ENCODE measurements at regions not wholly inside any gene's neighbourhood (a gene's known extent, or its start where the extent isn't known, plus 50 kb on each side); places are given as distances from the start of the nearest gene placed in this dataset.

GRCh38 chr10:120161111-120161510 lies 268.6 kb downstream of the SEC23IP start:
- Histone ChIP-seq H3K9ac (ENCODE audit: insufficient read depth in 1 of 2, low read depth in 2 of 2, low read length in 2 of 2) (no peak overlapping the region), H3K27me3 (ENCODE audit: control insufficient read depth in 2 of 2, insufficient read depth in 2 of 2, low read length in 2 of 2) (no peaks in the 10 kb centered on the region), H3K4me1 (replicated peaks in 1 of 2; ENCODE audit: control insufficient read depth in 2 of 2, insufficient read depth in 2 of 2, low read length in 2 of 2) (no peaks in the 10 kb centered on the region), H3K27ac (ENCODE audit: extremely low read depth, low read depth, low read length) (no peak overlapping the region), H3K4me2 (ENCODE audit: insufficient read depth, low read length) (no peak overlapping the region), H3K9me1 (ENCODE audit: control insufficient read depth, insufficient read depth, low read length) (no peaks in the 10 kb centered on the region), H3K79me2 (ENCODE audit: control insufficient read depth, insufficient read depth, low read length) (no peaks in the 10 kb centered on the region), H3K36me3 (ENCODE audit: control insufficient read depth, insufficient read depth, low read length) (no peaks in the 10 kb centered on the region), H4K20me1 (replicated peaks; ENCODE audit: control insufficient read depth, insufficient read depth, low read length) (no peaks in the 10 kb centered on the region), H3K9me3 (replicated peaks; ENCODE audit: control insufficient read depth, insufficient read depth, low read depth, low read length) (no peaks in the 10 kb centered on the region), H3K4me3 (no peak overlapping the region), H2AFZ (ENCODE audit: low read depth, low read length) (no peak overlapping the region)
- no peak for TF ChIP-seq KDM5B (IDR thresholded peaks at IDR 0.05; ENCODE audit: insufficient replicate concordance, low read depth, low read length)
- no peak for TF ChIP-seq ZBTB12 (CRISPR knock-in tag; IDR thresholded peaks at IDR 0.05)
- no peak for TF ChIP-seq MTA3 (IDR thresholded peaks at IDR 0.05; ENCODE audit: borderline replicate concordance)
- no peak for TF ChIP-seq ZBTB49 (CRISPR knock-in tag; IDR thresholded peaks at IDR 0.05; ENCODE audit: borderline replicate concordance)
- TF ChIP-seq PML (IDR thresholded peaks at IDR 0.05; ENCODE audit: low read length) = no peak
- no peak for TF ChIP-seq TEAD1 (CRISPR knock-in tag; IDR thresholded peaks at IDR 0.05)
- no peak for TF ChIP-seq ZNF398 (CRISPR knock-in tag; IDR thresholded peaks at IDR 0.05)
- TF ChIP-seq NFE2L1 (tag; IDR thresholded peaks at IDR 0.05; ENCODE audit: borderline replicate concordance, low read depth) = no peak
- TF ChIP-seq CHD4 (IDR thresholded peaks at IDR 0.05; ENCODE audit: insufficient read depth, insufficient replicate concordance, low read depth, low read length, poor library complexity, severe bottlenecking) = no peak
- no peak for TF ChIP-seq ZFP36 (IDR thresholded peaks at IDR 0.05; ENCODE audit: low read depth, low read length, partially characterized antibody)
- no peak for TF ChIP-seq ZFPM2 (CRISPR knock-in tag; IDR thresholded peaks at IDR 0.05)
- FAIRE-seq (no peak), DNase-seq (ENCODE audit: extremely low read depth in 1 of 4, low spot score in 3 of 4) (no peak), ATAC-seq (no peak)
- BruUV-seq (replicated peaks) = no TSS peak
- in situ Hi-C loops (cut with MboI) (no loop called here), intact Hi-C loops (cut with micrococcal nuclease) (no loop called here)
- no CpG with 5 or more reads among the region's 1 CpG for WGBS (ENCODE audit: insufficient coverage, low coverage, missing lambda C conversion rate)
- ChIA-PET CTCF (ENCODE audit: low intra/inter-chr PET ratio) (no interaction called here), POLR2A (no interaction called here)
